ENCODE measurements at regions not wholly inside any gene's neighbourhood (a gene's known extent, or its start where the extent isn't known, plus 50 kb on each side); places are given as distances from the start of the nearest gene placed in this dataset.

DNA sequence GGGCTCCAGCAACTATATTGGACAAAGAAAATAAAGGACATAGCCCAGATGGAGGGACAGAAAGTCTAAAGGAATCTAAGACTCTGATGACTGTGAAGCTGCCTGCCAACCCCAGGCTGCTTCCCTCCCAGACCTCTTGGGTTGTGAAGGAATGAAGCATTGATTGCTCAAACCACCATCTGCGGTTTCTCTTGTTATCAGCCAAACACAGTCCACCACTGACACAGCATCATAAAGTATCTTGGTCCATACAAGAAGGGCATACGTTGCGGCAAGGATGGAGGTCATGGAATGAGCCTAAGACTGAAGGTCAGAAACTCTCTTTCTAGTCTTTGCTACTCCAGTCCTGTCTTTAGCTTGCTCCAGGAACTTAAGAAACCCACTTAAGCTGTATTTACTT is 58.5 kb upstream of the PLXNC1 start:
- FAIRE-seq = peak; percentile 86
- 0% methylated on average over 3 of the region's 3 CpGs for WGBS (ENCODE audit: insufficient coverage, low coverage, missing lambda C conversion rate)
- Histone ChIP-seq H3K27ac (ENCODE audit: extremely low read depth, low read depth, low read length) (no peak overlapping the region), H3K9ac (ENCODE audit: insufficient read depth in 1 of 2, low read depth in 2 of 2, low read length in 2 of 2) (no peak overlapping the region), H3K4me3 (no peak overlapping the region), H4K20me1 (replicated peaks; ENCODE audit: control insufficient read depth, insufficient read depth, low read length) (0 out of 2 replicates have a peak, but pooled peaks cover 2% of the 10 kb centered on the region), H2AFZ (ENCODE audit: low read depth, low read length) (no peak overlapping the region), H3K4me1 (replicated peaks in 1 of 2; ENCODE audit: control insufficient read depth in 2 of 2, insufficient read depth in 2 of 2, low read length in 2 of 2) (no peaks in the 10 kb centered on the region; a peak in 1 of 5 replicates), H3K27me3 (ENCODE audit: control insufficient read depth in 2 of 2, insufficient read depth in 2 of 2, low read length in 2 of 2) (peaks cover 3 to 19% of the 10 kb centered on the region in 2 experiments; a peak in 2 of 5 replicates), H3K4me2 (ENCODE audit: insufficient read depth, low read length) (no peak overlapping the region), H3K9me3 (replicated peaks; ENCODE audit: control insufficient read depth, insufficient read depth, low read depth, low read length) (no peaks in the 10 kb centered on the region), H3K36me3 (ENCODE audit: control insufficient read depth, insufficient read depth, low read length) (no peaks in the 10 kb centered on the region), H3K79me2 (ENCODE audit: control insufficient read depth, insufficient read depth, low read length) (no peaks in the 10 kb centered on the region), H3K9me1 (ENCODE audit: control insufficient read depth, insufficient read depth, low read length) (no peaks in the 10 kb centered on the region)
- BruUV-seq (replicated peaks) = no TSS peak
- in situ Hi-C loops (cut with MboI) (no loop called here), intact Hi-C loops (cut with micrococcal nuclease) (no loop called here)
- ChIA-PET CTCF (ENCODE audit: low intra/inter-chr PET ratio) (no interaction called here), POLR2A (interaction anchor here (0.6 kb wide), 1 partner anchor 1002 kb away, joined by 3 read pairs; no protein-coding TSS in a partner anchor)
- peak; percentile 94 for ATAC-seq
- DNase-seq (ENCODE audit: extremely low read depth in 1 of 4, low spot score in 3 of 4) = peak; percentile 16 to 82 (median 42)
- TF ChIP-seq HMG20B (CRISPR knock-in tag; IDR thresholded peaks at IDR 0.05) = no peak
- no peak for TF ChIP-seq CHCHD3 (CRISPR knock-in tag; IDR thresholded peaks at IDR 0.05)
- peak; percentile 87 for TF ChIP-seq NFE2 (IDR thresholded peaks at IDR 0.05; ENCODE audit: low read depth)
- TF ChIP-seq ETV1 (tag; conservative IDR thresholded peaks at IDR 0.05; ENCODE audit: low read depth) = no peak
- peak; percentile 96 for TF ChIP-seq CBFB (CRISPR knock-in tag; IDR thresholded peaks at IDR 0.05)
- TF ChIP-seq, protein P1, sequence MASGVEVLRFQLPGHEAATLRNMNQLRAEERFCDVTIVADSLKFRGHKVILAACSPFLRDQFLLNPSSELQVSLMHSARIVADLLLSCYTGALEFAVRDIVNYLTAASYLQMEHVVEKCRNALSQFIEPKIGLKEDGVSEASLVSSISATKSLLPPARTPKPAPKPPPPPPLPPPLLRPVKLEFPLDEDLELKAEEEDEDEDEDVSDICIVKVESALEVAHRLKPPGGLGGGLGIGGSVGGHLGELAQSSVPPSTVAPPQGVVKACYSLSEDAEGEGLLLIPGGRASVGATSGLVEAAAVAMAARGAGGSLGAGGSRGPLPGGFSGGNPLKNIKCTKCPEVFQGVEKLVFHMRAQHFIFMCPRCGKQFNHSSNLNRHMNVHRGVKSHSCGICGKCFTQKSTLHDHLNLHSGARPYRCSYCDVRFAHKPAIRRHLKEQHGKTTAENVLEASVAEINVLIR (CRISPR knock-in tag; IDR thresholded peaks at IDR 0.05) = 0 out of 2 replicates have a peak, but pooled peaks have one; percentile 30
- no peak for TF ChIP-seq ZNF224 (CRISPR knock-in tag; IDR thresholded peaks at IDR 0.05)
- TF ChIP-seq ZBTB17 (CRISPR knock-in tag; IDR thresholded peaks at IDR 0.05) = no peak
- no peak for TF ChIP-seq ZNF76 (CRISPR knock-in tag; IDR thresholded peaks at IDR 0.05; ENCODE audit: borderline replicate concordance)
- TF ChIP-seq KLF13 (tag; IDR thresholded peaks at IDR 0.05; ENCODE audit: borderline replicate concordance, low read depth) = no peak
- peak; percentile 41; the same call in 1 of the 2 replicates for TF ChIP-seq ATF7 (IDR thresholded peaks at IDR 0.05)
- peak; percentile 60; the same call in 1 of the 2 replicates for TF ChIP-seq ZNF766 (CRISPR knock-in tag; conservative IDR thresholded peaks at IDR 0.05)
- no peak for TF ChIP-seq ZC3H8 (IDR thresholded peaks at IDR 0.05)
- no peak for TF ChIP-seq LEF1 (IDR thresholded peaks at IDR 0.05)
- no peak for TF ChIP-seq HNRNPLL (IDR thresholded peaks at IDR 0.05; ENCODE audit: low read depth, low read length, poor library complexity, severe bottlenecking)
- TF ChIP-seq RCOR1 (IDR thresholded peaks at IDR 0.05; ENCODE audit: borderline replicate concordance in 1 of 2, low read depth in 2 of 2, low read length in 2 of 2) = peak; percentile 81 to 99
- no peak for TF ChIP-seq E2F4 (CRISPR knock-in tag; IDR thresholded peaks at IDR 0.05; ENCODE audit: low read depth)
- no peak for TF ChIP-seq SIX5 (IDR thresholded peaks at IDR 0.05; ENCODE audit: borderline replicate concordance in 1 of 2, insufficient read depth in 1 of 2, low read depth in 1 of 2, low read length in 2 of 2)
- no peak for TF ChIP-seq HINFP (tag; conservative IDR thresholded peaks at IDR 0.05; ENCODE audit: low read depth)
- peak; percentile 74 to 75 for TF ChIP-seq TEAD1 (CRISPR knock-in tag; IDR thresholded peaks at IDR 0.05)

Data from K562 (cell line).